ENCODE measurements at regions not wholly inside any gene's neighbourhood (a gene's known extent, or its start where the extent isn't known, plus 50 kb on each side); places are given as distances from the start of the nearest gene placed in this dataset.

GRCh38 chr5:166063261-166063660 lies 2228.2 kb upstream of the WWC1 start:
- peaks cover 0 to 14% of the 10 kb centered on the region in 2 donors for H3K9me3 Mint-ChIP-seq
- H3K27me3 Mint-ChIP-seq: no peaks in the 10 kb centered on the region
- no peak overlapping the region for H3K27ac Mint-ChIP-seq
- no peaks in the 10 kb centered on the region for H3K4me1 Mint-ChIP-seq (ENCODE audit: low read depth in 2 of 2)
- no peaks in the 10 kb centered on the region for H3K36me3 Mint-ChIP-seq (ENCODE audit: insufficient read depth)
- no peak for DNase-seq
- ATAC-seq (replicated peaks): no peak
- no peak overlapping the region for H3K4me3 Mint-ChIP-seq

GRCh38 chr5:166068547-166069335 lies 2222.7 kb upstream of the WWC1 start:
- H3K4me1 Mint-ChIP-seq (ENCODE audit: low read depth in 2 of 2): no peaks in the 10 kb centered on the region

GRCh38 chr5:166073901-166074581 lies 2217.4 kb upstream of the WWC1 start:
- Mint-ChIP-seq H3K36me3 (ENCODE audit: insufficient read depth) (no peaks in the 10 kb centered on the region), H3K4me1 (ENCODE audit: low read depth in 2 of 2) (no peaks in the 10 kb centered on the region), H3K27me3 (no peaks in the 10 kb centered on the region), H3K27ac (no peak overlapping the region), H3K9me3 (peaks cover 3 to 16% of the 10 kb centered on the region in 2 donors), H3K4me3 (no peak overlapping the region)
- ATAC-seq (replicated peaks) (no peak), DNase-seq (no peak)

More at GRCh38 chr5:166068547-166069335, 2222.7 kb upstream of the WWC1 start:
- Mint-ChIP-seq H3K4me3 (no peak overlapping the region), H3K9me3 (peaks cover 3 to 22% of the 10 kb centered on the region in 2 donors), H3K27me3 (no peaks in the 10 kb centered on the region), H3K27ac (no peak overlapping the region), H3K36me3 (ENCODE audit: insufficient read depth) (no peaks in the 10 kb centered on the region)
- DNase-seq: no peak
- ATAC-seq (replicated peaks): no peak

- no peaks in the 10 kb centered on the region for H3K4me1 Mint-ChIP-seq (ENCODE audit: low read depth in 2 of 2)
- no peak overlapping the region for H3K27ac Mint-ChIP-seq
- no peak for ATAC-seq (replicated peaks)
- DNase-seq: no peak
- H3K4me3 Mint-ChIP-seq: no peak overlapping the region
- no peaks in the 10 kb centered on the region for H3K27me3 Mint-ChIP-seq
- H3K36me3 Mint-ChIP-seq (ENCODE audit: insufficient read depth): no peaks in the 10 kb centered on the region
- peaks cover 2 to 16% of the 10 kb centered on the region in 2 donors for H3K9me3 Mint-ChIP-seq
These were observed 2216.6 kb upstream of the WWC1 start for GRCh38 chr5:166074582-166075481.

GRCh38 chr5:166083183-166083959 lies 2208.1 kb upstream of the WWC1 start:
- Mint-ChIP-seq H3K4me3 (no peak overlapping the region), H3K4me1 (ENCODE audit: low read depth in 2 of 2) (no peaks in the 10 kb centered on the region), H3K27ac (no peak overlapping the region), H3K36me3 (ENCODE audit: insufficient read depth) (no peaks in the 10 kb centered on the region), H3K27me3 (no peaks in the 10 kb centered on the region), H3K9me3 (peaks cover 0 to 2% of the 10 kb centered on the region in 2 donors)
- DNase-seq (no peak), ATAC-seq (replicated peaks) (no peak)

GRCh38 chr5:166086568-166086967 lies 2204.9 kb upstream of the WWC1 start:
- H3K4me1 Mint-ChIP-seq (ENCODE audit: low read depth in 2 of 2): no peaks in the 10 kb centered on the region
- H3K4me3 Mint-ChIP-seq: no peak overlapping the region
- no peak for DNase-seq
- H3K36me3 Mint-ChIP-seq (ENCODE audit: insufficient read depth): no peaks in the 10 kb centered on the region
- H3K27me3 Mint-ChIP-seq: no peaks in the 10 kb centered on the region
- ATAC-seq (replicated peaks): no peak
- no peaks in the 10 kb centered on the region for H3K9me3 Mint-ChIP-seq
- H3K27ac Mint-ChIP-seq: no peak overlapping the region

GRCh38 chr5:166088389-166089039 lies 2202.9 kb upstream of the WWC1 start:
- no peak for DNase-seq
- H3K36me3 Mint-ChIP-seq (ENCODE audit: insufficient read depth): no peaks in the 10 kb centered on the region
- H3K27me3 Mint-ChIP-seq: no peaks in the 10 kb centered on the region
- H3K4me3 Mint-ChIP-seq: no peak overlapping the region
- no peak for ATAC-seq (replicated peaks)
- no peaks in the 10 kb centered on the region for H3K4me1 Mint-ChIP-seq (ENCODE audit: low read depth in 2 of 2)
- peaks cover 0 to 2% of the 10 kb centered on the region in 2 donors for H3K9me3 Mint-ChIP-seq
- no peak overlapping the region for H3K27ac Mint-ChIP-seq

GRCh38 chr5:166091931-166092330 lies 2199.5 kb upstream of the WWC1 start:
- H3K27ac Mint-ChIP-seq: no peak overlapping the region
- DNase-seq (no peak), ATAC-seq (replicated peaks) (no peak)
- H3K4me1 Mint-ChIP-seq (ENCODE audit: low read depth in 2 of 2): no peaks in the 10 kb centered on the region
- no peak overlapping the region for H3K4me3 Mint-ChIP-seq
- peaks cover 0 to 2% of the 10 kb centered on the region in 2 donors for H3K9me3 Mint-ChIP-seq
- no peaks in the 10 kb centered on the region for H3K36me3 Mint-ChIP-seq (ENCODE audit: insufficient read depth)
- no peaks in the 10 kb centered on the region for H3K27me3 Mint-ChIP-seq

GRCh38 chr5:166093312-166093711 lies 2198.1 kb upstream of the WWC1 start:
- Mint-ChIP-seq H3K4me1 (ENCODE audit: low read depth in 2 of 2) (no peaks in the 10 kb centered on the region), H3K9me3 (peaks cover 0 to 2% of the 10 kb centered on the region in 2 donors), H3K27ac (no peak overlapping the region), H3K36me3 (ENCODE audit: insufficient read depth) (no peaks in the 10 kb centered on the region), H3K4me3 (no peak overlapping the region), H3K27me3 (no peaks in the 10 kb centered on the region)
- DNase-seq (no peak), ATAC-seq (replicated peaks) (no peak)

GRCh38 chr5:166102947-166103346 lies 2188.5 kb upstream of the WWC1 start:
- ATAC-seq (replicated peaks) (no peak), DNase-seq (no peak)
- H3K27ac Mint-ChIP-seq: no peak overlapping the region
- peaks cover 7 to 11% of the 10 kb centered on the region in 2 donors for H3K9me3 Mint-ChIP-seq
- H3K4me1 Mint-ChIP-seq (ENCODE audit: low read depth in 2 of 2): no peaks in the 10 kb centered on the region
- no peaks in the 10 kb centered on the region for H3K27me3 Mint-ChIP-seq
- no peak overlapping the region for H3K4me3 Mint-ChIP-seq
- no peaks in the 10 kb centered on the region for H3K36me3 Mint-ChIP-seq (ENCODE audit: insufficient read depth)

GRCh38 chr5:166111021-166111420 lies 2180.4 kb upstream of the WWC1 start:
- DNase-seq: no peak
- Mint-ChIP-seq H3K27ac (no peak overlapping the region), H3K4me1 (ENCODE audit: low read depth in 2 of 2) (no peaks in the 10 kb centered on the region), H3K36me3 (ENCODE audit: insufficient read depth) (no peaks in the 10 kb centered on the region), H3K27me3 (no peaks in the 10 kb centered on the region), H3K9me3 (peaks cover 6 to 14% of the 10 kb centered on the region in 2 donors), H3K4me3 (no peak overlapping the region)
- no peak for ATAC-seq (replicated peaks)

Measured in effector memory CD8-positive, alpha-beta T cell (primary cell).